Body of pancreas (tissue), 4 donors: ENCODE measurements at regions not wholly inside any gene's neighbourhood (a gene's known extent, or its start where the extent isn't known, plus 50 kb on each side); places are given as distances from the start of the nearest gene placed in this dataset.

Experiments used
- ATAC-seq: fragments of 150-250 bp; one replicate; pipeline ENCODE4 v1.9.1; 2016
- DNase-seq, 4 donors: peaks; one replicate each; pipeline ENCODE4 v3.0.0-alpha.2; 2019
- H3K27ac ChIP-seq, 4 donors: fragments of 200-600 bp; sonication (generic); 1 replicate in 3 of 4; 2 replicates in 1 of 4; pipeline versions ENCODE4 v1.5.1 to v1.6.1; 2016 to 2019; ENCODE audit warnings: mild to moderate bottlenecking in 1 of 4, mixed read lengths in 1 of 4, moderate library complexity in 1 of 4
- H3K27me3 ChIP-seq, 2 donors: fragments of 200-600 bp; sonication (generic); one replicate each; pipeline ENCODE4 v1.6.0; 2016; ENCODE audit warnings: mild to moderate bottlenecking in 1 of 2
- H3K36me3 ChIP-seq, 2 donors: fragments of 200-600 bp; sonication (generic); replicated peaks in 1 of 2; 2 replicates each; pipeline ENCODE4 v1.5.1; 2016; ENCODE audit warnings: low read depth in 2 of 2; ENCODE audit not compliant: insufficient read depth in 1 of 2
- H3K4me1 ChIP-seq: fragments of 200-600 bp; sonication (generic); one replicate; pipeline ENCODE4 v1.6.0; 2016
- H3K4me3 ChIP-seq, 2 donors: fragments of 200-600 bp; sonication (generic); 1 replicate in 1 of 2; 2 replicates in 1 of 2; pipeline ENCODE4 v1.5.1; 2016 to 2019
- H3K9me3 ChIP-seq, 3 donors: fragments of 200-600 bp; sonication (generic); 1 replicate in 2 of 3; 2 replicates in 1 of 3; pipeline ENCODE4 v1.5.1; 2016
- CTCF ChIP-seq, 7 experiments: fragments of 450-650 bp in 4 of 7; fragments of 200-600 bp in 3 of 7; sonication (generic) in 3 of 7; IDR thresholded peaks; one replicate each; pipeline ENCODE4 v1.5.1; 2016 to 2019; ENCODE audit warnings: antibody characterized with exemption in 7 of 7
- POLR2A ChIP-seq, 3 donors: fragments of 450-650 bp; IDR thresholded peaks; one replicate each; pipeline ENCODE4 v1.6.1; 2016; ENCODE audit warnings: antibody characterized with exemption in 3 of 3, mild to moderate bottlenecking in 2 of 3
- WGBS, 2 donors: methylation state at CpG; one replicate each; pipeline ENCODE4 v1.1.5; 2017; 5-methylcytosine and 5-hydroxymethylcytosine counted together
- intact Hi-C: fragments of 100-400 bp; cut with DNase I; formaldehyde crosslinking; loops from one replicate; pipeline ENCODE4 v1.15.1; 2023

DNA sequence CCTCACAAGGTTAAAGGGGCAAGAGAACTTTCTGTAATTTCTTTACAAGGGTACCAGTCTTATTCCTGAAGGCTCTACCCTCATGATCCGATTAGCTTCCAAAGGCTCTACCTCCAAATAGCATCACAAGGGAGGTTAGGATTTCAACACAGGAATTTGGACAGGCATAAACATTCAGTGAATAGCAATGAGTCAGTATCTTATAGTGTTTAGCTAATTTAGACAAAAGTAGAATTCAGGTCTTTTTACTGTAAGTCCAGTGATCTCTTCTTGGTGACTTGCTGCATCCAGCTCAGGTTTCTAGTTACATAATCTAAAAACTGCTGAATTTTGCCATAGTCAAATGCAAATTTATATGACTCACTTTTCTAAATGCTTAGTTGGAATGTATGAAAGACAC is 1995.6 kb upstream of the RAG2 start:
- ATAC-seq (no peak), DNase-seq (no peak)
- no peak overlapping the region for H3K27ac ChIP-seq
- intact Hi-C loops, result no loop called here
- no peaks in the 10 kb centered on the region for H3K4me1 ChIP-seq
- TF ChIP-seq CTCF (IDR thresholded peaks at IDR 0.05), result no peak
- TF ChIP-seq POLR2A (IDR thresholded peaks at IDR 0.05), result no peak
- H3K9me3 ChIP-seq, result no peaks in the 10 kb centered on the region
- H3K4me3 ChIP-seq, result no peak overlapping the region
- H3K36me3 ChIP-seq, result no peaks in the 10 kb centered on the region
- no peaks in the 10 kb centered on the region for H3K27me3 ChIP-seq
- 65 to 74% methylated on average over 1 of the region's 1 CpG for WGBS, 2 donors

GRCh38 chr11:38582756-38583155 is 1984.7 kb upstream of the RAG2 start:
- DNase-seq (no peak), ATAC-seq (no peak)
- Histone ChIP-seq H3K27ac (no peak overlapping the region), H3K4me3 (no peak overlapping the region), H3K9me3 (no peaks in the 10 kb centered on the region), H3K27me3 (no peaks in the 10 kb centered on the region), H3K4me1 (no peaks in the 10 kb centered on the region), H3K36me3 (no peaks in the 10 kb centered on the region)
- intact Hi-C loops, result no loop called here
- WGBS, 2 donors, result 37 to 49% methylated on average over 3 of the region's 3 CpGs
- TF ChIP-seq CTCF (IDR thresholded peaks at IDR 0.05), result no peak
- TF ChIP-seq POLR2A (IDR thresholded peaks at IDR 0.05), result no peak

DNA sequence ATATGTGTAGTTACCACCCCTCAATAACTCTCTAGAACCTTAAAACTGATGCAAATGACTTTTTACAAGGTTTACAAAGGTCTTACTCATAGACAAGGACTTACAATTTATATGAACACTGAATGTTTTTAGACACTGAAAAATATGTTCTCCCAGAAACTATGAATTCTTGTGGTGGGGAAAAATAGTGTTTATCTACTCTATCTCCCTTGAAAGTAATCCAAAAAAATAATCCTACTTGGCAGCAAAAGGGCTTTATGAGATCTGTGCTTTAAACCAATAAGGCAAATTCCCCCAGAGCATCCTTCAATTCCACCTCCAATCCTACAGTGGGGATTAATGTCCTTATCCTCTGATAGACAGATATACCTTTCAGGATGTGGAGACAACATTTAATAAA is 1984.1 kb upstream of the RAG2 start:
- ATAC-seq (no peak), DNase-seq (no peak)
- TF ChIP-seq CTCF (IDR thresholded peaks at IDR 0.05), result no peak
- TF ChIP-seq POLR2A (IDR thresholded peaks at IDR 0.05), result no peak
- Histone ChIP-seq H3K4me3 (no peak overlapping the region), H3K27me3 (no peaks in the 10 kb centered on the region), H3K36me3 (no peaks in the 10 kb centered on the region), H3K4me1 (no peaks in the 10 kb centered on the region), H3K9me3 (no peaks in the 10 kb centered on the region), H3K27ac (no peak overlapping the region)
- intact Hi-C loops, result no loop called here

- intact Hi-C loops, result no loop called here
- no peak for TF ChIP-seq CTCF (IDR thresholded peaks at IDR 0.05)
- TF ChIP-seq POLR2A (IDR thresholded peaks at IDR 0.05), result no peak
- DNase-seq, result no peak
- Histone ChIP-seq H3K27me3 (no peaks in the 10 kb centered on the region), H3K4me1 (no peaks in the 10 kb centered on the region), H3K4me3 (no peak overlapping the region), H3K9me3 (peaks cover 0 to 9% (median 0%) of the 10 kb centered on the region in 3 donors), H3K27ac (no peak overlapping the region), H3K36me3 (no peaks in the 10 kb centered on the region)
- no peak for ATAC-seq
Measured at GRCh38 chr11:38577769-38578168, 1979.7 kb upstream of the RAG2 start.

DNA sequence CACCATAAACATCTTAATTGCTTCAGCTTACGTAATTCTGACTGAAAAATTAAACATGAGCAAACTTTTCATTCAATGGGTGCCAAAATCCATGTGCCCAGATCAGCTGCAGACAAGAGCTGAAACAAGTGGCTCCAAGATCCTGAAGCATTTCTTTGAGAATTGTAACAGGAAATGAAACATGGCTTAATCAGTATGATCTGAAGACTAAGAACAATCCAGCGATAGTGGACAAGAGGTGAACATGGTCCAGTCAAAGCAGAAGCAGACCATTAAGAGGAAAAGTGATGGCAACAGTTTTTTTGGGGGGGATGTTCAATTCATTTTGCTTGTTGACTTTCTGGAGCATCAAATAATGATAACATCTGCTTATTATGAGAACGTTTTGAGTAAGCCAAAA is 1964.5 kb upstream of the RAG2 start:
- ATAC-seq (no peak), DNase-seq (no peak)
- no peaks in the 10 kb centered on the region for H3K36me3 ChIP-seq
- no peaks in the 10 kb centered on the region for H3K9me3 ChIP-seq
- 33 to 39% methylated on average over 3 of the region's 3 CpGs for WGBS, 2 donors
- no peak overlapping the region for H3K4me3 ChIP-seq
- TF ChIP-seq POLR2A (IDR thresholded peaks at IDR 0.05) (no peak), CTCF (IDR thresholded peaks at IDR 0.05) (no peak)
- no peaks in the 10 kb centered on the region for H3K4me1 ChIP-seq
- H3K27ac ChIP-seq, result no peak overlapping the region
- H3K27me3 ChIP-seq, result no peaks in the 10 kb centered on the region
- intact Hi-C loops, result no loop called here
